ENCODE measurements at regions not wholly inside any gene's neighbourhood (a gene's known extent, or its start where the extent isn't known, plus 50 kb on each side); places are given as distances from the start of the nearest gene placed in this dataset.

GRCh38 chr1:199721001-199721400 is 306.5 kb upstream of the NR5A2 start:
- H3K27ac ChIP-seq, result no peak overlapping the region
- H3K4me3 ChIP-seq, result no peak overlapping the region

- H3K27ac ChIP-seq, result peak overlapping the region in 4 of 21 experiments; percentile 4 to 52 (median 36)
- H3K4me3 ChIP-seq, result no peak overlapping the region
Observed at GRCh38 chr1:199723250-199723956, 304.1 kb upstream of the NR5A2 start.

- H3K4me3 ChIP-seq, result no peak overlapping the region
- H3K27ac ChIP-seq, result no peak overlapping the region
Observed at GRCh38 chr1:199724049-199724448, 303.5 kb upstream of the NR5A2 start.

GRCh38 chr1:199725002-199725565 is 302.4 kb upstream of the NR5A2 start:
- no peak overlapping the region for H3K4me3 ChIP-seq
- no peak overlapping the region for H3K27ac ChIP-seq

- H3K27ac ChIP-seq, result no peak overlapping the region
- H3K4me3 ChIP-seq, result no peak overlapping the region
Observed at GRCh38 chr1:199727682-199728081, 299.8 kb upstream of the NR5A2 start.

GRCh38 chr1:199728345-199728744 is 299.2 kb upstream of the NR5A2 start:
- Histone ChIP-seq H3K27ac (no peak overlapping the region), H3K4me3 (no peak overlapping the region)

- Histone ChIP-seq H3K27ac (no peak overlapping the region), H3K4me3 (no peak overlapping the region)
Observed at GRCh38 chr1:199733125-199733524, 294.4 kb upstream of the NR5A2 start.

GRCh38 chr1:199734186-199734585 is 293.3 kb upstream of the NR5A2 start:
- Histone ChIP-seq H3K27ac (no peak overlapping the region), H3K4me3 (no peak overlapping the region)

- no peak overlapping the region for H3K4me3 ChIP-seq
- no peak overlapping the region for H3K27ac ChIP-seq
Observed at GRCh38 chr1:199735660-199736059, 291.9 kb upstream of the NR5A2 start.

- no peak overlapping the region for H3K4me3 ChIP-seq
- H3K27ac ChIP-seq, result no peak overlapping the region
Observed at GRCh38 chr1:199736646-199737045, 290.9 kb upstream of the NR5A2 start.

GRCh38 chr1:199741586-199741985 is 285.9 kb upstream of the NR5A2 start:
- Histone ChIP-seq H3K27ac (no peak overlapping the region), H3K4me3 (no peak overlapping the region)

GRCh38 chr1:199742547-199742946 is 285.0 kb upstream of the NR5A2 start:
- Histone ChIP-seq H3K27ac (no peak overlapping the region), H3K4me3 (no peak overlapping the region)

- Histone ChIP-seq H3K27ac (no peak overlapping the region), H3K4me3 (no peak overlapping the region)
Observed at GRCh38 chr1:199743227-199743626, 284.3 kb upstream of the NR5A2 start.

- no peak overlapping the region for H3K27ac ChIP-seq
- H3K4me3 ChIP-seq, result no peak overlapping the region
Observed at GRCh38 chr1:199746666-199747384, 280.7 kb upstream of the NR5A2 start.

- no peak overlapping the region for H3K4me3 ChIP-seq
Observed at GRCh38 chr1:199747984-199748383, 279.5 kb upstream of the NR5A2 start.

GRCh38 chr1:199751506-199751905 is 276.0 kb upstream of the NR5A2 start:
- no peak overlapping the region for H3K27ac ChIP-seq
- H3K4me3 ChIP-seq, result no peak overlapping the region

More at GRCh38 chr1:199747984-199748383, 279.5 kb upstream of the NR5A2 start:
- no peak overlapping the region for H3K27ac ChIP-seq

- Histone ChIP-seq H3K27ac (no peak overlapping the region), H3K4me3 (no peak overlapping the region)
Observed at GRCh38 chr1:199751962-199752687, 275.4 kb upstream of the NR5A2 start.

- Histone ChIP-seq H3K4me3 (no peak overlapping the region), H3K27ac (no peak overlapping the region)
Observed at GRCh38 chr1:199752688-199753027, 274.9 kb upstream of the NR5A2 start.

GRCh38 chr1:199753513-199753912 is 274.0 kb upstream of the NR5A2 start:
- H3K4me3 ChIP-seq, result no peak overlapping the region
- H3K27ac ChIP-seq, result no peak overlapping the region

GRCh38 chr1:199756066-199756465 is 271.4 kb upstream of the NR5A2 start:
- Histone ChIP-seq H3K27ac (no peak overlapping the region), H3K4me3 (no peak overlapping the region)
